Progenitor cell of endocrine pancreas (in vitro differentiated cells): ENCODE measurements at regions not wholly inside any gene's neighbourhood (a gene's known extent, or its start where the extent isn't known, plus 50 kb on each side); places are given as distances from the start of the nearest gene placed in this dataset.
"Not testable (repeated sequence)": the region's sequence is repeated elsewhere in the genome, so short reads cannot be mapped to it uniquely, and the experiment has no call there.

ENCODE experiments used
- DNase-seq: peaks from one replicate; pipeline ENCODE4 v3.0.0; 2021; ENCODE audit warnings: low spot score; ENCODE audit not compliant: unreplicated experiment
- H3K27ac Mint-ChIP-seq: 2 replicates; pipeline ENCODE4 v1.8.0; 2021; ENCODE audit warnings: mild to moderate bottlenecking, moderate library complexity, mixed read lengths
- H3K27me3 Mint-ChIP-seq: 2 replicates; pipeline ENCODE4 v1.8.0; 2021; ENCODE audit warnings: mixed read lengths
- H3K36me3 Mint-ChIP-seq: 2 replicates; pipeline ENCODE4 v1.8.0; 2022; ENCODE audit warnings: mixed read lengths; ENCODE audit not compliant: insufficient read depth
- H3K4me1 Mint-ChIP-seq: 2 replicates; pipeline ENCODE4 v1.8.0; 2021; ENCODE audit warnings: low read depth, mixed read lengths
- H3K4me3 Mint-ChIP-seq: 2 replicates; pipeline ENCODE4 v1.8.0; 2021; ENCODE audit warnings: low read depth, mild to moderate bottlenecking, moderate library complexity, mixed read lengths
- H3K9me3 Mint-ChIP-seq: 2 replicates; pipeline ENCODE4 v1.8.0; 2021; ENCODE audit warnings: low read depth, mixed read lengths

- DNase-seq, H3K27ac Mint-ChIP-seq, H3K36me3 Mint-ChIP-seq, H3K27me3 Mint-ChIP-seq, H3K4me3 Mint-ChIP-seq, H3K4me1 Mint-ChIP-seq: not testable (repeated sequence)
- peaks cover 39% of the 10 kb centered on the region for H3K9me3 Mint-ChIP-seq
Observed at GRCh38 chr13:18697221-18697620, 484.4 kb downstream of the TUBA3C start.

GRCh38 chr13:18677403-18677802, 504.2 kb downstream of the TUBA3C start:
- H3K36me3 Mint-ChIP-seq, DNase-seq, H3K27me3 Mint-ChIP-seq, H3K4me3 Mint-ChIP-seq, H3K4me1 Mint-ChIP-seq, H3K27ac Mint-ChIP-seq: not testable (repeated sequence)
- peaks cover 14% of the 10 kb centered on the region for H3K9me3 Mint-ChIP-seq

- DNase-seq, H3K4me3 Mint-ChIP-seq, H3K36me3 Mint-ChIP-seq, H3K4me1 Mint-ChIP-seq, H3K27me3 Mint-ChIP-seq, H3K27ac Mint-ChIP-seq, H3K9me3 Mint-ChIP-seq: not testable (repeated sequence)
Observed at GRCh38 chr13:18675268-18675667, 506.4 kb downstream of the TUBA3C start.

- not testable (repeated sequence) for H3K27ac Mint-ChIP-seq, H3K36me3 Mint-ChIP-seq, H3K9me3 Mint-ChIP-seq, DNase-seq, H3K4me3 Mint-ChIP-seq, H3K27me3 Mint-ChIP-seq, H3K4me1 Mint-ChIP-seq
Observed at GRCh38 chr13:18673794-18674193, 507.8 kb downstream of the TUBA3C start.

GRCh38 chr13:18666585-18666984, 515.0 kb downstream of the TUBA3C start:
- DNase-seq, H3K36me3 Mint-ChIP-seq, H3K27ac Mint-ChIP-seq, H3K4me3 Mint-ChIP-seq, H3K27me3 Mint-ChIP-seq, H3K4me1 Mint-ChIP-seq: not testable (repeated sequence)
- peaks cover 11% of the 10 kb centered on the region for H3K9me3 Mint-ChIP-seq

GRCh38 chr13:18665716-18666115, 515.9 kb downstream of the TUBA3C start:
- H3K4me3 Mint-ChIP-seq, H3K4me1 Mint-ChIP-seq, H3K36me3 Mint-ChIP-seq, H3K27ac Mint-ChIP-seq, DNase-seq, H3K27me3 Mint-ChIP-seq: not testable (repeated sequence)
- H3K9me3 Mint-ChIP-seq: peaks cover 11% of the 10 kb centered on the region

GRCh38 chr13:18665124-18665523, 516.5 kb downstream of the TUBA3C start:
- not testable (repeated sequence) for DNase-seq, H3K27me3 Mint-ChIP-seq, H3K4me1 Mint-ChIP-seq, H3K4me3 Mint-ChIP-seq, H3K27ac Mint-ChIP-seq, H3K36me3 Mint-ChIP-seq
- H3K9me3 Mint-ChIP-seq: peaks cover 11% of the 10 kb centered on the region

- H3K4me1 Mint-ChIP-seq, H3K27me3 Mint-ChIP-seq, DNase-seq, H3K27ac Mint-ChIP-seq, H3K4me3 Mint-ChIP-seq, H3K36me3 Mint-ChIP-seq: not testable (repeated sequence)
- H3K9me3 Mint-ChIP-seq: peaks cover 16% of the 10 kb centered on the region
Observed at GRCh38 chr13:18663222-18663621, 518.4 kb downstream of the TUBA3C start.

- H3K4me1 Mint-ChIP-seq, H3K4me3 Mint-ChIP-seq, DNase-seq, H3K27me3 Mint-ChIP-seq, H3K27ac Mint-ChIP-seq, H3K36me3 Mint-ChIP-seq: not testable (repeated sequence)
- peaks cover 12% of the 10 kb centered on the region for H3K9me3 Mint-ChIP-seq
Observed at GRCh38 chr13:18643644-18644172, 537.9 kb downstream of the TUBA3C start.

- H3K9me3 Mint-ChIP-seq: peaks cover 18% of the 10 kb centered on the region
Observed at GRCh38 chr13:18628928-18629327, 552.7 kb downstream of the TUBA3C start.

More at GRCh38 chr13:18628928-18629327, 552.7 kb downstream of the TUBA3C start:
- not testable (repeated sequence) for DNase-seq, H3K27ac Mint-ChIP-seq, H3K4me1 Mint-ChIP-seq, H3K36me3 Mint-ChIP-seq, H3K4me3 Mint-ChIP-seq, H3K27me3 Mint-ChIP-seq
